Testis (tissue), 2 donors: ENCODE measurements at regions not wholly inside any gene's neighbourhood (a gene's known extent, or its start where the extent isn't known, plus 50 kb on each side); places are given as distances from the start of the nearest gene placed in this dataset.

Experiments
- POLR2A ChIP-seq: fragments of 450-650 bp; IDR thresholded peaks from one replicate; pipeline ENCODE4 v1.6.1; 2017; ENCODE audit warnings: antibody characterized with exemption, mild to moderate bottlenecking, moderate library complexity
- TF ChIP-seq, protein P1 (sequence below), 3 experiments: fragments of 450-650 bp in 2 of 3; fragments of 200-600 bp in 1 of 3; sonication (generic) in 1 of 3; IDR thresholded peaks; one replicate each; pipeline ENCODE4 v1.5.1; 2016 to 2019; ENCODE audit warnings: antibody characterized with exemption in 3 of 3, mild to moderate bottlenecking in 2 of 3, moderate library complexity in 1 of 3

DNA sequence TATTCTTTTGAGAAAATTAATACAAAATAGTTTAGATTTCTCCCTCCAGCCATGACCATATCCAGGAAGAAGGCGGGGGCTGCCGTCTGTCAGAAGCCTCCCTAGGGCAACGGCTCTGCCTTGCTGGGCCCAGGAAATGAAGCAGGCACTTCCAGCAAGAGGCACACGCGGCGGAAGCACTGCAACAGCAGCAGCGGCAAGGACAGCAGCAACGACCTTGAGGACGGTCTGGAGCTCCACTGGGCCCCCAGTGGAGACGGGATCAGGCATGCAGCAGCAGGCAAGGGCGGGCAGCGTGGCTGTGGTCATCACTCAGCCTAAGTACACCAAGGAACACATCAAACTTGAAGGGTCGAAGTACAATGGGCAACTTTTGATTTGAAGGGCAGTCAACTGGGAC lies 61.3 kb upstream of the EPHA6 start:
- TF ChIP-seq, protein P1, sequence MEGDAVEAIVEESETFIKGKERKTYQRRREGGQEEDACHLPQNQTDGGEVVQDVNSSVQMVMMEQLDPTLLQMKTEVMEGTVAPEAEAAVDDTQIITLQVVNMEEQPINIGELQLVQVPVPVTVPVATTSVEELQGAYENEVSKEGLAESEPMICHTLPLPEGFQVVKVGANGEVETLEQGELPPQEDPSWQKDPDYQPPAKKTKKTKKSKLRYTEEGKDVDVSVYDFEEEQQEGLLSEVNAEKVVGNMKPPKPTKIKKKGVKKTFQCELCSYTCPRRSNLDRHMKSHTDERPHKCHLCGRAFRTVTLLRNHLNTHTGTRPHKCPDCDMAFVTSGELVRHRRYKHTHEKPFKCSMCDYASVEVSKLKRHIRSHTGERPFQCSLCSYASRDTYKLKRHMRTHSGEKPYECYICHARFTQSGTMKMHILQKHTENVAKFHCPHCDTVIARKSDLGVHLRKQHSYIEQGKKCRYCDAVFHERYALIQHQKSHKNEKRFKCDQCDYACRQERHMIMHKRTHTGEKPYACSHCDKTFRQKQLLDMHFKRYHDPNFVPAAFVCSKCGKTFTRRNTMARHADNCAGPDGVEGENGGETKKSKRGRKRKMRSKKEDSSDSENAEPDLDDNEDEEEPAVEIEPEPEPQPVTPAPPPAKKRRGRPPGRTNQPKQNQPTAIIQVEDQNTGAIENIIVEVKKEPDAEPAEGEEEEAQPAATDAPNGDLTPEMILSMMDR (IDR thresholded peaks at IDR 0.05): no peak
- TF ChIP-seq POLR2A: no peak
